Stimulated activated CD4-positive, alpha-beta T cell treated with anti-CD3 and anti-CD28 coated beads, Interleukin-1b, Interleukin-23, amount 100 ng/mL, for 24 hours (primary cell): ENCODE measurements at regions not wholly inside any gene's neighbourhood (a gene's known extent, or its start where the extent isn't known, plus 50 kb on each side); places are given as distances from the start of the nearest gene placed in this dataset.

Experiments used
- DNase-seq, 4 experiments: peaks; one replicate each; pipeline ENCODE4 v3.0.0-alpha.2; 2020; ENCODE audit warnings: low read depth in 4 of 4, low spot score in 1 of 4

DNA sequence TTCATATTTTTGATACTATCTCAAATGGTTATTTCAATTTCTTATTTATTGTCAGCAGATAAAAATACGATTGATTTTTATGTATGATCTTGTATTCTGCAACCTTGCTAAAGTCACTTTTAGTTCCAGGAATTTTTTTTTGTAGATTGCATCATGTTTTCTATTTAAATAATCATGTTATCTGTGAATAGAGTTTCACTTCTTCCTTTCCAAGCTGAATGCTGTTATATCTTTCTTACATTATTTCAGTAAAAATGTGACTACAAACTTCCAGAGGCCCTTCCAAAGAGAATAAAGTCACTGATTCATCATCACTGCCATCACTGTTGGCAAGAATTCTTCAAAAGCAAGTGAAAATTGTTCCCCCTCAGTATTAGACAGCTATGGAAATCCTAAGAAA lies 104.7 kb upstream of the RAP1B start:
- DNase-seq: no peak

DNA sequence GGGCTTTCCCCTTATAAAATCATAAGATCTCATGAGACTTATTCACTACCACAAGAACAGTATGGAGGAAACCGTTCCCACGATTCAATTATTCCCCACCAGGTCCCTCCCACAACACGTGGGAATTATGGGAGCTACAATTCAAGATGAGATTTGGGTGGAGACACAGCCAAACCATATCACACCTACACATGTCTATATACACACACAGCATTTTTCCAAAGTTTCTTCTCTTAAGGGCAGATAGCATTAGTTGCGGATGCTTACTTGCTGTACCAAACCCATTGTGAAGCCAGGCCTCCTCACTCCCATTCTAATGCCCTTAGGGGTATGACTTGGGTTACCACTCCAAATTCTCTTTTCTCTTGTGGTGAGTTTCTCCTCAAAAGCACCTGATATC lies 104.1 kb upstream of the RAP1B start:
- DNase-seq: no peak

DNA sequence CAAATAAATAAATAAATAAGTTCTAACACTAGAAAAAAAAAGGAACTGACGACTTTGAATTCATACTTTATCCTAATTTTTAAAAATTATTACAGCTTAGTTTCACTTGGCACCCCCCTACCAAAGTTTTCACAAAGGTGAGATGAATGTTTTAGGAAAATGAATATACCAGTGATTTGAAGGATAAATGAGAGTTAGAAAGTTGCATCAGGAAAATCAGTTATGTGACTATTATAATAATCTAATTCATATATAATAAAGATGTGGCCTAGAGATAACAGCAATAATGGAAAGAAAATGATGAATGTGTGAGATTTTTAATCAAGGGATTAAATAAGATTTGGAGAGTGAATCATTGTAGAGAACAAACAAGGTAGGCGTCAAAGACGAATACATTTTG lies 103.0 kb upstream of the RAP1B start:
- no peak for DNase-seq

DNA sequence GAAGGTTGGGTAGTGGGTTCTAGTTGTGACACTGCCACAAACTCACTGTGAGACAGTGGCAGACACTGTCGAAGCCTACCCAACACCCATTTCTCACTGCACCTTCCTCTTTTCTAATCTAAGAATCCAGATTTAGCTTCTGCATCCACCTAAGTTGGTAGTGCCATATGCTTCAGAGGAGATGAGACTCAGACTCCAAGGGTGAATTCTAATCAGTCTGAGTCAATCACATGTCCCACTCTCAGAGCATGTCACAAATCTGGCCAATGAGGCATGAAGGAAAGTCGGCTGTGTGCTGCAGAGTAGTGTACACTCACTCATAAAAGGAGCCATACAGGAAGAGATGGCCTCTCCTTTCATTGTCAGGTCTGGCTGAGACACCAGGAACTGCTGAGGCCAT lies 102.1 kb upstream of the RAP1B start:
- no peak for DNase-seq

DNA sequence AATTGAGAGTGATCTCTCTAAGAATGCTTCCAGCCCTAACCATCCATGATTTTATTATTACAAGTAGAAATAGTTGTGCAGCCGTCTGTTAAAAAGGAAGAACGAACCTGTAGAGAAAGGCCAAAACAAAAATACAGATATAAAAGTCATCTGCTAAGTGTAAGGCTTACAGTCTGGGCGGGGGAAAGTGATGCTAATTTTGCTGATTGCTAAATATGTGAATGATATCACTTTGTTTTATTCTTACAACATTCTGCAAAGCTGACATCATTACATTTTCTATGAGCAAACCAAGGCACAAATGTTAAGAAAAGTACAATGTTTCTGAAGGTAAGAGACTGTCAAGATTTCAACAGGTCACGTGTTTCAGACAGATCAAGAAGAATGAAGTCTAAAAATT lies 101.5 kb upstream of the RAP1B start:
- DNase-seq: no peak

- no peak for DNase-seq
Observed at GRCh38 chr12:68510397-68510796, 100.3 kb upstream of the RAP1B start.

GRCh38 chr12:68514807-68515411 lies 95.8 kb upstream of the RAP1B start:
- DNase-seq: no peak

DNA sequence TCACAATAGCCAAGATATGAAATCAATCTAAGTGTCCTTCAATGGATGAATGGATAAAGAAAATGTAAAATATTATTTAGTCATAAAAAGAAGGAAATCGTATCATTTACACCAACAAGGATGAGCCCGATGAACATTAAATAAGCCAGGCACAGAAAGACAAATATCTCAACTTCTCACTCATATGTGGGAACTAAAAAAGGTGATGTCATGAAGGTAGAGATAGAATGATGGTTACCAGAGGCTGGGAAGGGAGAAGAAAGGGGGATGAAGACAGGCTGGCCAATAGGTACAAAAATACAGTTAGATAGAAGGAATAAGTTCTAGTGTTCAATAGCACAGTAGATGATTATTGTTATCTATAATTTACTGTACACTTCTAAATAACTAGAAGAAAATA lies 94.9 kb upstream of the RAP1B start:
- DNase-seq: no peak

DNA sequence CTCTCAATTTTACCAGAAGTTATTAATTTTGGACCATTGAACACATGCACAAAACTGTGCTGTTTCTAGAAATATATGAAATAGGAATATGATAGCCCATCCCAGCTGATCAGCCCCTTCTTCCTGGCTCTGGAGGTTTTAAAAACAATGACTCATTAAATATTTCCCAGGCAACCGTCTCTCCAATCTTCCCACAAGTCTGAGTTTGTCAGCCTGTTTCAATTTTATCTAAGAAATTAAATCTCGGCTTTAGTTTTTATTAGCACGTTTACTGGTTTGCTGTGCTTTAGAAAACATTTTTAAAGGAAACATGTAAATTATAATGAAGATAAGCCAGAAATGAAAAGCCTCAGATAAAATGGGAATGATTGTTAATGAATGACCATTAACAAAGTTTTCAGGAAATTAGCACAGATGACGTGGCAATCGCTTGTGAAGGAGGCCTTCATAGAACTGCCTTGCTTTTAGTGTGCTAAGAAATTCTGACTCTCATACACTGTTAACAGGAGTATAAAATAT lies 89.3 kb upstream of the RAP1B start:
- DNase-seq: no peak

DNA sequence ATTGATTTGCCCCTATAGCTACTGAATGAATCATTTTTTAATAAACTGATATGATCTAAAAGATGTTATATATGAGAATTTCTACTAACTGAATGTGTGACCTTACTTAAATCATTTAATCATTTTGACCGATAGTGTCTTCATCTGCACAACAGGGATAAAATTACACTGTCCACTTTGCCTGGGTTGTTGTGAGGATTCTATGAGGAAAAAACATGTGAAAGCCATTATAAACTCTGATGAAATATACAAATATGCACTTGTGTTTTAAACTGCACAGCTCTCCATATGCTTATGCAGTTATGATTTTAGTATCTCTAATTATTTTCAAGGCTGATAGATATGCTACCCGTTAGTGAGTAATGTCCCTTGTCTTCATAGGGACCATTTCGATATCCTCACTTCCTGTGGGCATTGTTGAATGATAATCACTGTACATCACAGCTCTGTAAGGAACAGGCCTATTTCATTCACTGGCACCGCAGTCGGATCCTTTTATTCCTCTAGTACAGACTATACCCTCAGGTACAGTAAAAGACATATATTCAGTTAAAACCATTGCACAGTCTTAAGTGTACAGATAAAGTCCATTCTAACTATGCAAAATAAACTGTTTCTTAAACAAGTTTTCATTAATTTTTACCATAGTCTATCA lies 88.7 kb upstream of the RAP1B start:
- DNase-seq: no peak

DNA sequence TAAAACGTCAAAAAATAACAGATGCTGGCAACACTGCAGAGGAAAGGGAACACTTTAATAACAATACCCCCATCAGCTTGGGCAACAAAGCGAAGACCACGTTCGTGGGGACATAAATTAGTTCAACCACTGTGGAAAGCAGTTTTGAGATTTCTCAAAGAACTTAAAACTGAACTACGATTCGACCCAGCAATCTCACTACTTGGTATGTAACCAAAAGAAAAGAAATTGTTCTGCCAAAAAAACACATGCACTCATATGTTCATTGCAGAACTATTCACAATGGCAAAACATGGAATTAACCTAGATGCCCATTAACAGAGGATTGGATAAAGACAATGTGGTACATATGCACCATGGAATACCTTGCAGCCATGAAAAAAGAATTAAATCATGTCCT lies 81.2 kb upstream of the RAP1B start:
- no peak for DNase-seq

GRCh38 chr12:68529869-68530268 lies 80.8 kb upstream of the RAP1B start:
- no peak for DNase-seq

- no peak for DNase-seq
Observed at GRCh38 chr12:68530299-68530698, 80.4 kb upstream of the RAP1B start.

- DNase-seq: no peak
Observed at GRCh38 chr12:68530965-68531364, 79.7 kb upstream of the RAP1B start.

DNA sequence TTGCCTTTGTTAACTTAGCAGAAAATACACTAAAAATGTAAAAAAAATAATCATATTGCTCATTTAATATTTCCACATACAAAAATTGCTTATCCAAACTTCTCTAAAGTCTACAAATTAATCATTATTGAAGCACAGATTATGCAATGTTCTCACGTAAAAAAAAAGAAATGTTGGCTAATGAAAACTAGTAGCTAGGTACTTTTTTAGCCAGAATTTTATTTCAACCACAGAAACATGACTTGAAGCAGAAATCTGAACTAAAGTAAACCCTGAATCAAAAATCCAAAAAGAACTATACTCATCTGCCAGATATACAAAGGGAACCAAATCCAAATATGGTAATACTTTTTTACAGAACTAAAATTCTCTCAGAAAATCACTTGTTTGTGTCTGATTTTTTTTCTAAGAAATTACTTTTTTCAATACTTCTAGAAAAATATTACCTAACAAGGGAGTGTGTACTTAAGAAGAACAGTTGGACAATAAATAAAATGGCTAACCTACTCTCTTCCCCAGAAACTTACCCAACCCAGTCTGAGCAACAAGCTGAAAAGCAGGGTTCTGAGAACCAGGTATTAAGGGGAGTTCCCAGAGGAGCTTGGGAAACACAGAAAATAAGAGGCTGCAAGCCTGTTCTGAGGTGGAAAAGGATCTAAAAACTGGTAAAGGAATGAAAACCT lies 78.4 kb upstream of the RAP1B start:
- no peak for DNase-seq

- no peak for DNase-seq
Observed at GRCh38 chr12:68532887-68533248, 77.8 kb upstream of the RAP1B start.

- no peak for DNase-seq
Observed at GRCh38 chr12:68534108-68534507, 76.6 kb upstream of the RAP1B start.

GRCh38 chr12:68536885-68537485 lies 73.7 kb upstream of the RAP1B start:
- DNase-seq: no peak

DNA sequence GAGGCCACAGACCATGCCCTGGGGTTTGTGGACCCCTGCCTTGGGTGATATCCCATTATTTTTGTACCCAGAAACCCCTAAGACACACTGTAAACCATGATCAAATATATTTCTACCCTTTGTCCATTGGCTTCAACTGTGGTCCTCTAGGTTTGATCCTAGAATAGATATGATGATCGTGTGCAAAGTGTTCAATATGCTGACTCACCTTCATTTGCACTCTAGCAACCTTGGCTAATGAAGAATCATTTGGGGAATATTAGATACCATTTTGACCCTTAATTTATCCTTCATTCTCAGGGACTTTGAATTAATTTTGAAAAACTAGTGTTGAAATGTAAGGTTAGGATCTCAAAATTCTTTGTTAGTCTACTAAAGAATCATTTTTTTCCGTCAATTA lies 73.1 kb upstream of the RAP1B start:
- DNase-seq: no peak

- peak in 1 of 4 experiments; percentile 23 for DNase-seq
Observed at GRCh38 chr12:68538726-68539614, 71.7 kb upstream of the RAP1B start.

DNA sequence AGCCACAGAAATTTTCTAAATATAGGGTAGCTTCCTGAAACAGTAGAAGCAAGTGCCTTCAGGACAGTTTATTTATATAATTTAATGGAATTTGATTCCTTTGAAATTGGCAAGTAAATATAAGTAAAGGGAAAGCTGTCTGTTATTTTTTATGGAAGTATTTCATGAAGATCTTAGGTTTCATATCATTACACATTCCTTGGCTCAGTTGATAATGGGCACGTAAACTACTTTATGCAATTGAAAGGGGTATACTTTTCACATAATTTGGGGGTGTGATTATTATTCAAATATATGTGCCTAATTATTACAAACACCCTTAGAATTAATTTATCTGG lies 71.1 kb upstream of the RAP1B start:
- no peak for DNase-seq
